ENCODE measurements at regions not wholly inside any gene's neighbourhood (a gene's known extent, or its start where the extent isn't known, plus 50 kb on each side); places are given as distances from the start of the nearest gene placed in this dataset.

DNA sequence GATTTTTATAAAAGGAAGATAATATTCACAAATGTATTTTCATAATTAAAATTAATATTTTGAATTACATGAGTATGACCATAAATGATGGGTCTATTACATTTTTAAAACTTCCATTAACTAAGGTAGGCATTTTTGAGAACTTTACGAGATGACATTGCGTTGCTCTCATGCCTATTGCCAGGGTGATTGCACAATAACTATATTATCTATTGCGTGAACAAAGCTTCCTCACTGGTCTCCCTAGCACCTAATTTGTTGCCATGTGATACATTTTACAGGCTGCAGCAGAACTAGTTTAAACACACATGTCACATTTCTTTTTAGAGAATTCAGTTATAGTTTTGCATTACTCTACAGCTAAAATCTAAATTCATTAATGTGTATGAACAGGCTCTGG, 289.7 kb upstream of the GRID2 start:
- TF ChIP-seq, protein P1, sequence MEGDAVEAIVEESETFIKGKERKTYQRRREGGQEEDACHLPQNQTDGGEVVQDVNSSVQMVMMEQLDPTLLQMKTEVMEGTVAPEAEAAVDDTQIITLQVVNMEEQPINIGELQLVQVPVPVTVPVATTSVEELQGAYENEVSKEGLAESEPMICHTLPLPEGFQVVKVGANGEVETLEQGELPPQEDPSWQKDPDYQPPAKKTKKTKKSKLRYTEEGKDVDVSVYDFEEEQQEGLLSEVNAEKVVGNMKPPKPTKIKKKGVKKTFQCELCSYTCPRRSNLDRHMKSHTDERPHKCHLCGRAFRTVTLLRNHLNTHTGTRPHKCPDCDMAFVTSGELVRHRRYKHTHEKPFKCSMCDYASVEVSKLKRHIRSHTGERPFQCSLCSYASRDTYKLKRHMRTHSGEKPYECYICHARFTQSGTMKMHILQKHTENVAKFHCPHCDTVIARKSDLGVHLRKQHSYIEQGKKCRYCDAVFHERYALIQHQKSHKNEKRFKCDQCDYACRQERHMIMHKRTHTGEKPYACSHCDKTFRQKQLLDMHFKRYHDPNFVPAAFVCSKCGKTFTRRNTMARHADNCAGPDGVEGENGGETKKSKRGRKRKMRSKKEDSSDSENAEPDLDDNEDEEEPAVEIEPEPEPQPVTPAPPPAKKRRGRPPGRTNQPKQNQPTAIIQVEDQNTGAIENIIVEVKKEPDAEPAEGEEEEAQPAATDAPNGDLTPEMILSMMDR (IDR thresholded peaks at IDR 0.05) = no peak
- TF ChIP-seq POLR2A (IDR thresholded peaks at IDR 0.05) = no peak

All from heart left ventricle (tissue), 13 donors.